Astrocyte of the spinal cord (primary cell): ENCODE measurements at regions not wholly inside any gene's neighbourhood (a gene's known extent, or its start where the extent isn't known, plus 50 kb on each side); places are given as distances from the start of the nearest gene placed in this dataset.
"Not testable (repeated sequence)": the region's sequence is repeated elsewhere in the genome, so short reads cannot be mapped to it uniquely, and the experiment has no call there.

Source experiments
- DNase-seq: peaks from one replicate; pipeline ENCODE4 v3.0.0; 2011; ENCODE audit warnings: low read depth, low spot score
- H3K4me3 ChIP-seq: 2 replicates; pipeline ENCODE4 v1.5.1; 2011; ENCODE audit warnings: low read depth, mild to moderate bottlenecking, low read length, moderate library complexity
- CTCF ChIP-seq: IDR thresholded peaks from 2 replicates; pipeline ENCODE4 v1.5.1; 2012; ENCODE audit warnings: low read depth, mild to moderate bottlenecking, low read length, inconsistent platforms
- in situ Hi-C: cut with HindIII; loops from 2 replicates; pipeline ENCODE4 v1.10.0; 2017; ENCODE audit warnings: low sequenced_read_pairs

- TF ChIP-seq CTCF: no peak
- in situ Hi-C loops: no loop called here
- H3K4me3 ChIP-seq: no peak overlapping the region
- DNase-seq: no peak
Measured at GRCh38 chr13:87244256-87244890, 426.8 kb upstream of the SLITRK5 start.

DNA sequence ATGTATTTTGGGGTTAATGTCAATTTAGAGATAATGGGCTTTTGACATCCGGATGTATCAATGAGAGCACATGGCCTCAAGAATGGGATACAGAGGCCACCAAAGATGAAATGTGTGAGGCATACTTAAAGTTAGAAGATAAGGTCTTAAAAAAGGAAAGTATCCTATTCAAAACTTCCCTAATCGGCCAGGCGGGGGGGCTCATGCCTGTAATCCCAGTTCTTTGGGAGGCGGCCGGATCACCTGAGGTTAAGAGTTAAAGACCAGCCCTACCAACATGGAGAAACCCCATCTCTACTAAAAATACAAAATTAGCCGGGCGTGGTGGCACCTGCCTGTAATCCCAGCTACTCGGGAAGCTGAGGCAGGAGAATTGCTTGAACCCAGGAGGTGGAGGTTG lies 421.3 kb upstream of the SLITRK5 start:
- H3K4me3 ChIP-seq, DNase-seq, in situ Hi-C loops: not testable (repeated sequence)

- no peak overlapping the region for H3K4me3 ChIP-seq
- in situ Hi-C loops: no loop called here
- no peak for DNase-seq
- no peak for TF ChIP-seq CTCF
Measured at GRCh38 chr13:87255394-87255793, 415.8 kb upstream of the SLITRK5 start.

DNA sequence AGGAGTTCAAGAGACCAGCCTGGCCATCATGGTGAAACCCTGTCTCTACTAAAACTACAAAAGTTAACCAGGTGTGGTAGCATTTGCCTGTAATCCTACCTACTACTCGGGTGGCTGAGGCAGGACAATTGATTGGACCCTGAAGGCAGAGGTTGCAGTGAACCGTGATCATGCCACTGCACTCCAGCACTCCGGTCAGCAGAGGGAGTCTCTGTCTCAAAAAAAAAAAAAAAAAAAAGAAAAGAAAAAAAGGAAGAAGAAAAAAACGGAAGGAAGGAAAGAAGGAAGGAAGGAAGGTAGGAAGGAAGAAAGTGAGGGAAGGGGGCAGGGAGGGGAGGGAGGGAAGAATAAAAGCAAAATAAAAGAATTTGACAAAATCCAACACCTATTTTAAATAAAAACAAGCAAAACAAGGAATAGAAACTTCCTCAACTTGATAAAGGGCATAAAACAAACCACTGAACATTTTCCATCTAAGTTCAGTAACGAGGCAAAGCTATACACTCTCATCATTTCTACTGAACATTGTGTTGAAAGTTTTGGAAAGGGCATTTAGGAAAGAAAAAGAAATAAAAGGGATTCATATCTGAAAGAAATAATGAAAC lies 411.6 kb upstream of the SLITRK5 start:
- peak; percentile 47 for TF ChIP-seq CTCF
- in situ Hi-C loops: no loop called here
- DNase-seq: no peak
- H3K4me3 ChIP-seq: no peak overlapping the region

DNA sequence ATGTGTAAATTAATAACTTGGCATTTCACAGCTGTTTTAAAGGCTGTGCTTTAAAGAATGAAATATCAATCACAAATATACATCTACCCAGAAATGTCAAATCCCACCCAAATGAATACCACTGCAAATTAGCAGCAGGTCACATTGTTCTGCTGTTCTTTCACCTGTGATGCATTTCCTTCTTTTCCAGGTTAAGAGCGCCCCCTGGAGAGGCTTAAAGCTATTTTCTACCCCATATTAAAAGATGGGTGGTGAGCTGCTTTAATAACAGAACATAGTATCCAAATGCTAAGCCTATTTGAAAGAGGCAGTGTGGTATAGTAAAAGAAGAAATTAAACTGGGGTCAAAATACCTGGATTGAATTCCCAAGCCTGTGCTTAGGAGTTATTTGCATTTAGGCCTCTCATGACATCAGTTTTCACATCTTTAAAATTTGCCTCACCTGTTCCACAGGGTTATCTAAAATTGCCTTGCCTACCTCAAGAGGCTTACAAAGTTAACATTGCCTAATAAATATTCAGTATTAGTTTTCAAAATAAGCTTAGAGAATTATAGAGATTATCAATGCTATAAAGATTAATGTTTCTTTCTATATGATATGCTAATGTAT lies 396.9 kb upstream of the SLITRK5 start:
- peak; percentile 71 for TF ChIP-seq CTCF

GRCh38 chr13:87280139-87280538 lies 391.0 kb upstream of the SLITRK5 start:
- H3K4me3 ChIP-seq: no peak overlapping the region
- TF ChIP-seq CTCF: peak; percentile 22
- in situ Hi-C loops: no loop called here
- DNase-seq: no peak

More for the DNA sequence above, 396.9 kb upstream of the SLITRK5 start:
- in situ Hi-C loops: no loop called here
- DNase-seq: peak; percentile 70
- no peak overlapping the region for H3K4me3 ChIP-seq

DNA sequence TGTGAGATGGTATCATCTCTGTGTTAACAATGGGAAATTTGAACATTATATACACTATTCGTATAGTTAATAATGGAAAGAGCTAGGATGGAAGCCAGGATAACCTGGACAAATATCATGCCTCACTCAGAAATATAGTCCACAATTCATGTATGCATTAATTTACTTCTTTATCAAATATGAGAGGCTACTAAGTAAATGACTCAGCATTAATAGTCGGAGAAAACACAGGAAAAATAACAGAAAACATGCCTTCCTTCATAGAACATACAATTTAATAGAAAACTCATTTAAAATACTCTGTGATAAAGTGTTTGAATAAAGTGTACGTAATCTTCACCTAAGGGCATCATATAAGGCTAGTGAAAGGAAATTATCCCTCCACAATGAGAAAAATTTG lies 383.4 kb upstream of the SLITRK5 start:
- TF ChIP-seq CTCF: no peak
- in situ Hi-C loops: no loop called here
- H3K4me3 ChIP-seq: no peak overlapping the region
- no peak for DNase-seq
